GM18519 (cell line): ENCODE measurements at regions not wholly inside any gene's neighbourhood (a gene's known extent, or its start where the extent isn't known, plus 50 kb on each side); places are given as distances from the start of the nearest gene placed in this dataset.

Experiments used
- ATAC-seq: cut with Tn5 transposase; IDR thresholded peaks from one replicate; pipeline ENCODE4 v1.9.1; 2021; ENCODE audit warnings: mild to moderate bottlenecking, moderate library complexity; ENCODE audit not compliant: unreplicated experiment, low FRiP score

GRCh38 chr2:220890931-220891330 lies 681.2 kb downstream of the EPHA4 start:
- ATAC-seq: no peak

GRCh38 chr2:220891405-220891804 lies 680.7 kb downstream of the EPHA4 start:
- no peak for ATAC-seq

GRCh38 chr2:220892018-220892634 lies 680.0 kb downstream of the EPHA4 start:
- ATAC-seq: no peak

- ATAC-seq: no peak
Measured at GRCh38 chr2:220893411-220893810, 678.7 kb downstream of the EPHA4 start.

- no peak for ATAC-seq
Measured at GRCh38 chr2:220894069-220894468, 678.0 kb downstream of the EPHA4 start.

- no peak for ATAC-seq
Measured at GRCh38 chr2:220899492-220899891, 672.6 kb downstream of the EPHA4 start.

GRCh38 chr2:220904015-220904414 lies 668.1 kb downstream of the EPHA4 start:
- no peak for ATAC-seq

GRCh38 chr2:220913384-220913783 lies 658.7 kb downstream of the EPHA4 start:
- no peak for ATAC-seq

GRCh38 chr2:220915092-220915623 lies 656.9 kb downstream of the EPHA4 start:
- ATAC-seq: no peak

- ATAC-seq: no peak
Measured at GRCh38 chr2:220916931-220917330, 655.2 kb downstream of the EPHA4 start.

GRCh38 chr2:220930271-220931076 lies 641.6 kb downstream of the EPHA4 start:
- no peak for ATAC-seq

GRCh38 chr2:220931491-220931890 lies 640.6 kb downstream of the EPHA4 start:
- no peak for ATAC-seq

- ATAC-seq: no peak
Measured at GRCh38 chr2:220932041-220932440, 640.1 kb downstream of the EPHA4 start.

GRCh38 chr2:220935789-220936321 lies 636.2 kb downstream of the EPHA4 start:
- ATAC-seq: peak; percentile 83

GRCh38 chr2:220936641-220937197 lies 635.4 kb downstream of the EPHA4 start:
- ATAC-seq: no peak

- ATAC-seq: no peak
Measured at GRCh38 chr2:220937245-220937644, 634.9 kb downstream of the EPHA4 start.

GRCh38 chr2:220940646-220941045 lies 631.5 kb downstream of the EPHA4 start:
- ATAC-seq: no peak

- no peak for ATAC-seq
Measured at GRCh38 chr2:220941683-220942082, 630.4 kb downstream of the EPHA4 start.

- no peak for ATAC-seq
Measured at GRCh38 chr2:220946552-220946951, 625.6 kb downstream of the EPHA4 start.

GRCh38 chr2:220948579-220948978 lies 623.5 kb downstream of the EPHA4 start:
- no peak for ATAC-seq

- no peak for ATAC-seq
Measured at GRCh38 chr2:220949466-220949865, 622.6 kb downstream of the EPHA4 start.
